Activated B cell treated with CpG ODN at 0.5 μM for 24 hours (primary cell): ENCODE measurements at regions not wholly inside any gene's neighbourhood (a gene's known extent, or its start where the extent isn't known, plus 50 kb on each side); places are given as distances from the start of the nearest gene placed in this dataset.

ENCODE experiments used
- ATAC-seq: fragments of 200-7000 bp; cut with Tn5 transposase; one replicate; pipeline ENCODE4 v1.10.0; 2021; ENCODE audit warnings: low read depth, mild to moderate bottlenecking, moderate library complexity
- CTCF ChIA-PET: fragments of 350-600 bp; sonication (Branson Sonifier 250); formaldehyde crosslinking; loops from one replicate; lab custom pipeline; 2021; ENCODE audit warnings: antibody characterized with exemption; lab: Charles Lee
- POLR2A ChIA-PET: fragments of 350-600 bp; sonication (Branson Sonifier 250); formaldehyde crosslinking; loops from one replicate; lab custom pipeline; 2021; ENCODE audit warnings: antibody characterized with exemption; lab: Charles Lee
- DNase-seq: peaks from one replicate; pipeline ENCODE4 v3.0.0; 2022
- H3K27ac Mint-ChIP-seq: one replicate; pipeline ENCODE4 v1.8.0; 2020; ENCODE audit warnings: mixed read lengths
- H3K27me3 Mint-ChIP-seq: one replicate; pipeline ENCODE4 v1.8.0; 2021; ENCODE audit warnings: mixed read lengths
- H3K36me3 Mint-ChIP-seq: one replicate; pipeline ENCODE4 v1.8.0; 2021; ENCODE audit warnings: low read depth, mixed read lengths
- H3K4me1 Mint-ChIP-seq: one replicate; pipeline ENCODE4 v1.8.0; 2021; ENCODE audit warnings: mixed read lengths
- H3K4me3 Mint-ChIP-seq: one replicate; pipeline ENCODE4 v1.8.0; 2020; ENCODE audit warnings: mild to moderate bottlenecking, mixed read lengths
- H3K9me3 Mint-ChIP-seq: one replicate; pipeline ENCODE4 v1.8.0; 2020; ENCODE audit warnings: mixed read lengths
- CTCF ChIP-seq: fragments of 200-600 bp; IDR thresholded peaks from one replicate; pipeline ENCODE4 v1.8.0; 2022; ENCODE audit warnings: antibody characterized with exemption, mild to moderate bottlenecking
- intact Hi-C: fragments of 100-400 bp; cut with micrococcal nuclease; formaldehyde crosslinking; loops from one replicate; pipeline ENCODE4 v1.15.1; 2024

GRCh38 chr5:91277840-91278239 lies 105.3 kb downstream of the ARRDC3 start:
- peaks cover 11% of the 10 kb centered on the region for H3K27me3 Mint-ChIP-seq
- ATAC-seq: no peak

DNA sequence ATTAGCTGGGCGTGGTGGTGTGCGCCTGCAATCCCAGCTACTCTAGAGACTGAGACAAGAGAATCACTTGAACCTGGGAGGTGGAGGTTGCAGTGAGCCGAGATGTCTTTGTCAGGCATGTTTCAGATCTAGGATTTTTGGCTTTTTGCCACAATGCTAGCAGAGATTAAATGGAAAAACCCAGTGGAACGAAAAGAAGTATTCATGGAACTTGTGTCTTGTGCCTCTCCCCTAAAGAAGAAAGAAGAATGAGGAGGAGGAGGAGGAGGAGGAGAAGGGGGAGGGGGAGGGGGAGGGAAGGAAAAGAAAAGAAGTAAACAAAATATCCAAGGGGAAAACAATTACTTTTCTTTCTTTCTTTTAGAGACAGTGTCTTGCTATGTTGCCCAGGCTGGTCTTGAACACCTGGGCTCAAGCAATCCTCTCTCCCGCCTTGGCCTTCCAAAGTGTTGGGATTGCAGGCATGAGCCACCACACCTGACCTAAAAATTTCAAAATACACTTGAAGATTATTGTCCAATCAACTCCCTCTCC lies 106.0 kb downstream of the ARRDC3 start:
- no peaks in the 10 kb centered on the region for H3K9me3 Mint-ChIP-seq
- no peaks in the 10 kb centered on the region for H3K36me3 Mint-ChIP-seq
- ChIA-PET CTCF (interaction anchor here (0.6 kb wide), 1 partner anchor 109 kb away, joined by 6 read pairs; no protein-coding TSS in a partner anchor), POLR2A (interaction anchor here (1.3 kb wide), 1 partner anchor 89 kb away, joined by 9 read pairs; no protein-coding TSS in a partner anchor)
- ATAC-seq: no peak
- H3K4me1 Mint-ChIP-seq: peaks cover 21% of the 10 kb centered on the region
- DNase-seq: no peak
- peaks cover 11% of the 10 kb centered on the region for H3K27me3 Mint-ChIP-seq
- H3K4me3 Mint-ChIP-seq: no peak overlapping the region
- H3K27ac Mint-ChIP-seq: no peak overlapping the region
- TF ChIP-seq CTCF: no peak
- intact Hi-C loops: no loop called here

More at GRCh38 chr5:91277840-91278239, 105.3 kb downstream of the ARRDC3 start:
- no peak overlapping the region for H3K27ac Mint-ChIP-seq
- ChIA-PET CTCF (interaction anchor here (0.6 kb wide), 1 partner anchor 110 kb away, joined by 6 read pairs; no protein-coding TSS in a partner anchor), POLR2A (interaction anchor here (1.3 kb wide), 1 partner anchor 89 kb away, joined by 9 read pairs; no protein-coding TSS in a partner anchor)
- H3K36me3 Mint-ChIP-seq: no peaks in the 10 kb centered on the region
- H3K4me3 Mint-ChIP-seq: no peak overlapping the region
- no peak for DNase-seq
- peaks cover 21% of the 10 kb centered on the region for H3K4me1 Mint-ChIP-seq
- intact Hi-C loops: no loop called here
- TF ChIP-seq CTCF: no peak
- H3K9me3 Mint-ChIP-seq: no peaks in the 10 kb centered on the region

GRCh38 chr5:91272858-91273257 lies 110.3 kb downstream of the ARRDC3 start:
- Mint-ChIP-seq H3K4me1 (no peaks in the 10 kb centered on the region), H3K36me3 (no peaks in the 10 kb centered on the region), H3K4me3 (no peak overlapping the region), H3K27me3 (peaks cover 11% of the 10 kb centered on the region), H3K27ac (no peak overlapping the region), H3K9me3 (no peaks in the 10 kb centered on the region)
- intact Hi-C loops: no loop called here
- no peak for TF ChIP-seq CTCF
- DNase-seq: no peak
- CTCF ChIA-PET: no interaction called here
- ATAC-seq: no peak
- POLR2A ChIA-PET: interaction anchor here (1.0 to 1.1 kb wide), 2 partner anchors 8 to 110 kb away, joined by 3 to 4 read pairs; partner anchors contain the start of gene ARRDC3

GRCh38 chr5:91271999-91272398 lies 111.1 kb downstream of the ARRDC3 start:
- peak; percentile 42 for ATAC-seq
- Mint-ChIP-seq H3K27ac (no peak overlapping the region), H3K27me3 (peaks cover 10% of the 10 kb centered on the region), H3K4me1 (no peaks in the 10 kb centered on the region), H3K9me3 (no peaks in the 10 kb centered on the region), H3K36me3 (no peaks in the 10 kb centered on the region), H3K4me3 (no peak overlapping the region)
- ChIA-PET POLR2A (interaction anchor here (0.7 to 1.1 kb wide), 5 partner anchors 9 to 111 kb away, joined by 3 to 8 read pairs (median 4); partner anchors contain the start of gene ARRDC3), CTCF (no interaction called here)
- intact Hi-C loops: no loop called here
- DNase-seq: no peak
- TF ChIP-seq CTCF: no peak

GRCh38 chr5:91269198-91269597 lies 113.9 kb downstream of the ARRDC3 start:
- Mint-ChIP-seq H3K9me3 (no peaks in the 10 kb centered on the region), H3K27me3 (peaks cover 2% of the 10 kb centered on the region), H3K4me1 (peaks cover 3% of the 10 kb centered on the region), H3K27ac (no peak overlapping the region), H3K36me3 (no peaks in the 10 kb centered on the region), H3K4me3 (no peak overlapping the region)
- ATAC-seq (no peak), DNase-seq (no peak)
- ChIA-PET CTCF (no interaction called here), POLR2A (interaction anchor here (0.6 kb wide), 1 partner anchor 10 kb away, joined by 4 read pairs; no protein-coding TSS in a partner anchor)
- no peak for TF ChIP-seq CTCF
- intact Hi-C loops: no loop called here
